Activated CD4-positive, alpha-beta T cell treated with anti-CD3 and anti-CD28 coated beads, Interleukin-2, Interleukin-6, amounts not matched to agents 100 ng/mL and 50 ng/mL, durations not matched to agents 16 hours and 8 hours (primary cell): ENCODE measurements at regions not wholly inside any gene's neighbourhood (a gene's known extent, or its start where the extent isn't known, plus 50 kb on each side); places are given as distances from the start of the nearest gene placed in this dataset.
"Not testable (repeated sequence)": the region's sequence is repeated elsewhere in the genome, so short reads cannot be mapped to it uniquely, and the experiment has no call there.

Experiments
- DNase-seq: peaks from one replicate; pipeline ENCODE4 v3.0.0-alpha.2; 2020

GRCh38 chr18:38771620-38772019, 1206.0 kb upstream of the CELF4 start:
- not testable (repeated sequence) for DNase-seq

GRCh38 chr18:38768504-38768903, 1202.9 kb upstream of the CELF4 start:
- DNase-seq, result no peak

GRCh38 chr18:38759457-38759856, 1193.9 kb upstream of the CELF4 start:
- DNase-seq, result no peak

DNA sequence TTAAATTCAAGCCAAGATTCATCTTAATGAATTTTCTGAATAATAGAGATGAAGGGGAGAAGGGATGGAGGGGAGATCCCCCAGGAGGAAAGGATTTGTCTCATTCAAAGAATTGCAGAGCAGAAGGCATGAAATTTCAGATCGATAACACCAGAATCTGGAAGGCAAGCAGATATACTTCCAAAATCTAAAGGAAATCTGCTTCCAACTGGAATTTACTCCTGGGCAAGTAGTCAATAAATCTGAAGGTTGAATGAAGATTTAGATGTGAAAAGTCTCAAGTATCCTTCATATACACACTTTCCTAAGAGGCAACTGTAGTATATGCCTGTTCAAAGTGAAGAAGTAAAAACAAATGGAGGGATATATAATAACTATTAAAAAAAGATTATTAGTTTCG, 1190.8 kb upstream of the CELF4 start:
- DNase-seq, result no peak

DNA sequence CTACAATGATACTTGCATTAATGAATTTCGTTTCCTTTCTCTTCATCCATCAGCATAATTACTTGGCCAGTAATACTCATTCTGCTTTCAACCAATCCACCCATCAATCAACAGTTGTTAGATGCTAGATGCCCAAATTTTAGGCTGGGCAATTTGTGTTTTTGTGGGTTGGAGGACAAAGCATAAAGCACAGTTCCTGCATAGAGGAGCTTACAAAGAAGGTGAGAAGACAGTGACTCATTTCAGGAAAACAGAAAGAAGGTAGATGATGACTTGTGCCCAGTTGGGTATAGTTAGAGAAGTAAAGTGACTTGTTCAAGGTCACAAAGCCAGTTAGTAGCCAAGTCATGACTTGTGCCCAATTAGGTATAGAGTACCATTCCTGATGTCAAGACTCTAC, 1186.8 kb upstream of the CELF4 start:
- peak; percentile 47 for DNase-seq

DNA sequence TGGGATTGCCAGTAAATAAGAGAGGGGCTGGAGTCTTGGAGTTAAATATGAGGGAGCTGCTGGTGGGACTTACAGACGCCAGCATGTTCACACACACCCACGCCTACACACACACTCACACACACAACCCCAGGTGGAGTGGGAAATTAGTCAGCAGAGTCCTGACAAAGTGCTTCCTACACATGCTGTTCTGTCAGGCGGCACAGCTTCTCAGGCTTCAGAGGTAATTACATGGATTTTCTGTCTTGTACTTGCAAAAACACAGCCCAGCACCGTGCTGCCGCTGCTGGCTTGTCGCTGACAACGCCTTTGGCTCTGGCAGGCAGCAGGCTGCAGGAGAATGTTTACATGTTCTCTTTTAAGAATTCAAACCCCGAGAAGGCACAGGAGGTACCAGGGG, 1186.3 kb upstream of the CELF4 start:
- peak; percentile 39 for DNase-seq

DNA sequence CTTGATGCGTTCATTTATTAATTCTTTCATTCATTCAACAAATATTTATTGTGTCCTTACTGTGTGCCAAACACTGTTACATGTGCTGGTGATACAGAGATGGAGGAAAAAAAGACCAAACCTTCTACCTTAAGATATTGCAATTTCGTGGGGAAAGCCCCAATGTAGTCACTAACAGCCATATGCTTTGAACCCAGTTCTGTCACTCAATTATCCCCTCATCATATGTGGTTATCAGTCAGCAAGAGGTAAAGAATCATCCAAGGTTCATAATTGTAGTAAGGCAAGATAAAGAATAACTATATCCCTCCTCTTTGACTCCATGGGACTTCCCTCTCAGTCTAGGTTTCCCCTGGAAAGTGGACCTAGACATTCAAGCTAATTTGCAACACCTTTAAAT, 1185.6 kb upstream of the CELF4 start:
- DNase-seq, result peak; percentile 10

DNA sequence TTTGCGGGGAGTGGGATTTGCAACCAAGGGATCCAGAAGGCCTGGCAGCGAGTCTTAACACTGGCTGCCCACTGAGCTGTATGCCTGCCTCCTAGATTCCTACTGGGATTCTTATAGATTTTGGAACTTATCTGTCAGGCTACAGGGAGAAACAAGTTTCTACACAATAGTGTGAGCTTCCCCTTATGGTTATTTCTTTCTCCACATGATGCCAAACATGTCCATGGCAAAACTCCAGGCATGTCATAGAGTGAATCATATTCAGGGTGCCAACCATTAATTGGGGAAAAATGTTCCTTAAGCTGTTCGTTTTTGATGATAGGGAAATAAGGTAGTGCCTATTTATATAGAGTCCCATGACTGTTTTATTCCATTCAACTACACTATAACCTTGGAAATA, 1185.2 kb upstream of the CELF4 start:
- DNase-seq, result no peak

- no peak for DNase-seq
These were observed 1181.6 kb upstream of the CELF4 start for GRCh38 chr18:38747153-38747552.

DNA sequence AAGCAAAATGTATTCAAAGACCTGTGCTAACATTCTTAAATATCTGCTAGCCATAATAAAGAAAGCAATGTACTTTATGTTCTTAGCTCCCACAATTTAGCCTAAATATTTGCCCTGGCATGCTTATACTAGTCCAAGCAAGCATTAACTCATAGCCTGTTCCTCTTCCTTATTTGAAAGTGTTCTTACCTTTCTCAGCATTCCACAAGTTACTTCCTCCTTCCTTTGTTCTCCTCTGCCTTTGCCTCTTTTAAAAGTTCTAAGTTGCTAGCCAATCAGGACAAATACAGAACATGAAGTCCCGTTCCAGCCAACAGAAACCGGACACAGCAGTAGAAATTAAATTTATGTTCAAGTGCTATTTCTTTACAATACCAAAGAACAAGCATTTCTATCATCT, 1154.6 kb upstream of the CELF4 start:
- not testable (repeated sequence) for DNase-seq

DNA sequence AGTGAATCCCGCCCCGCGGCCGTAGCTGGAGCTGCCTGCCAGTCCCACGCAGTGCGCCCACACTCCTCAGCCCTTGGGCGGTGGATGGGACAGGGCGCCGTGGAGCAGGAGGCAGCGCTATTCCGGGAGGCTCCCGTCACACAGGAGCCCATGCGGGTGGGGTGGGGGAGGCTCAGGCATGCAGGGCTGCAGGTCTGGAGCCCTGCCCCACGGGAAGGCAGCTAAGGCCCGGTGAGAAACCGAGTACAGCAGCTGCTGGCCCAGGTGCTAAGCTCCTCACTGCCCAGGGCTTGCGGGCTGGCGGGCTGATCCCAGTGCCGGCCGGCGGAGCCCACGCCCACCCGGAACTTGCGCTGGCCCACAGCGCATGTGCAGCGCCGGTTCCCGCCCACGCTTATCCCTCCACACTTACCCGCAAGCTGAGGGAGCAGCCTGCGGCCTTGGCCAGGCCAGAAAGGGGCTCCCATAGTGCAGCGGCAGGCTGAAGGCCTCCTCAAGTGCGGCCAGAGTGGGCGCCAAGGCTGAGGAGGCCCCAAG, 1152.8 kb upstream of the CELF4 start:
- no peak for DNase-seq

GRCh38 chr18:38709122-38709521, 1143.5 kb upstream of the CELF4 start:
- no peak for DNase-seq

DNA sequence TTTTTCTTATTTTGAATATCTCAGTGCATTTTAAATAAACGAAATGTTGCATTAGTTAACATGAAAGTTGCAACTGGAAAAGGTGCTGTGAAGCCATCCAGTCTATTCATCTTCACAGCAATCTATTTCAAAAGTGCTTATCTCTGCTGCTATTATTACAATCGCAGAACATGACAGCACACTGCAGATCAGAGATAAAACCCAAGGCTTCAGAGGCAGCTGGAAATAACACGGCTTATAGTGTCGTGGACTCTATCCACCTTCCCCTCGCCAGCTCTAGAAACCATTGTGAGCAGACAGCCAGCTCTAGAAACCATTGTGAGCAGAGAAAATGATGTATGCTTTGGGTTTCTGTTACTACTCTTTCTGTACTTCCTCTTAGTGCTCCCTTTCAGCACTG, 1140.8 kb upstream of the CELF4 start:
- no peak for DNase-seq

DNA sequence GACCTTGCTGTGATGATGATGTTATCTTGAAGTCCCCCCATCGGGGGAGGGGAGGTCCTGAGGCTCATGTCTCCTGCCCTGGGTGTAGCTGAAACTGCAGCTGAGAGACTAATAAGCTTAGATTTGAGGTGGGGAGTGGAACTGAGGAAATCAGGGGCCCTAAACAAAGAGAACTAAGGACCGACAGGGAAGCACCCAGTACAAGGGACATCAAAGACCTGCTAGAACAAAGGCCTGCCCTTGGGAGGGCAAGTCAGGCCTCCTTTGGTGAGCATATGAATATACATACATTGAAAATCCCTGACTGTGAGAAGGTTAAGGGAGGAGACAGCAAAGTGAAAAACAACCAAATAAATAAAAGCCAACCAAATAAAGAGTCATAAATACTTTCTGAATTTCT, 1132.5 kb upstream of the CELF4 start:
- no peak for DNase-seq

GRCh38 chr18:38695559-38696280, 1130.1 kb upstream of the CELF4 start:
- DNase-seq, result peak; percentile 43

DNA sequence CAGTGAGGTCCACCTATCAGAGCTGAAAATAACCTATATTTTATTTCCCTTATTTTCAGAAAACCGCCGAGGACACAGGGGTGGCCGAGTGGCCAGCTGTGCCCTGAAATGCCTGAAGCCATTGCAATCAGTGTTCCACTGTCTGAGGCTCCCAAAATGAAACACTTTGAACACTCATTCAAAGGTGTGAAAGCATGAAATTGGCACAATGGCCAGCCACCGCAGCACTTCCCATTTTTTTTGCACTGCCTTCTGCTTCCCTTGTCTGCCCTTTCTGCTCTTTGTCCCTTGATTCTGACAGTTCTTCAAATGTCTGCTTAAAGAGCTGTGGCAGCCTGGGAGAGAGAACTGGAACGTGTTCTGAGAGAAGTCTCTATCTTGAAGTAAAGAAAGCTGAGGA, 1127.5 kb upstream of the CELF4 start:
- DNase-seq, result no peak

- no peak for DNase-seq
These were observed 1125.0 kb upstream of the CELF4 start for GRCh38 chr18:38690626-38691025.

- DNase-seq, result no peak
These were observed 1122.8 kb upstream of the CELF4 start for GRCh38 chr18:38688416-38688815.

DNA sequence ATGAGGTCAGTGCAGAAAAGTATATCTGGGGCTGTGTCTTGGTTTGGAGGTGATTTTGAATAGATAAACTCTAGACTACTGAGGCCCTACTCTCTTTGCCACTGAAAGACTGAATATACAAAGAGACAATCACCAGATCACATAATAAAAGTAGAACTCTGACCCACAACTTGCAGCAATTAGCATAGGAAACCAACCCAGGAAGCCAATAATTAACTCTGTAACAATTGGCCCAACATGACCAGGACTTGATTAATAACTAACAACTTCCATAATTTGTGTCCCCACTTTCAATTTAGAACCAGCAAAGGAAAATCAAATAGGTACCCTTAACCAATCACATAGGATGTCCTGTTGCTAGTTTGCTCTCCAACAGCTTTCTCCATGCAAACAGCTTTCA, 1104.9 kb upstream of the CELF4 start:
- DNase-seq, result no peak

GRCh38 chr18:38664929-38665328, 1099.3 kb upstream of the CELF4 start:
- no peak for DNase-seq

GRCh38 chr18:38663682-38664081, 1098.1 kb upstream of the CELF4 start:
- no peak for DNase-seq

DNA sequence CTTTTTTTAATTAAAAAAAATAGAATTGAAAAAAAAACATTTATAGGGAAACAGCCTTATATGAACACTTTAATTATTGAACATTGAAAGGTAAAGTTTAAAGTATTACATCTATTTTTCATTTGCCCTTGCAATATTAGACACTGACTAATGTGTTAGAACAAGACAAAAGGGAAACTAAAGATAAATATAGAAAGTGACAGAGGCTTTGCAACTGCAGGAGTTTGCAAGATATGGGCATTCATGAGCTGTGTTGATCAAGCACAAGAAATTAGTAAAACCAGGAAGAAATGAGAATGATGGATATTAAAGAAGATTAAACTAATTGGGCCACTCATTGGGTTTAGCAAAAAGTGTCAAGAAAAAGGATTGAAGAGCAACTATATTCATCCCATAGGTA, 1097.7 kb upstream of the CELF4 start:
- DNase-seq, result no peak

GRCh38 chr18:38654946-38655345, 1089.3 kb upstream of the CELF4 start:
- DNase-seq, result no peak

DNA sequence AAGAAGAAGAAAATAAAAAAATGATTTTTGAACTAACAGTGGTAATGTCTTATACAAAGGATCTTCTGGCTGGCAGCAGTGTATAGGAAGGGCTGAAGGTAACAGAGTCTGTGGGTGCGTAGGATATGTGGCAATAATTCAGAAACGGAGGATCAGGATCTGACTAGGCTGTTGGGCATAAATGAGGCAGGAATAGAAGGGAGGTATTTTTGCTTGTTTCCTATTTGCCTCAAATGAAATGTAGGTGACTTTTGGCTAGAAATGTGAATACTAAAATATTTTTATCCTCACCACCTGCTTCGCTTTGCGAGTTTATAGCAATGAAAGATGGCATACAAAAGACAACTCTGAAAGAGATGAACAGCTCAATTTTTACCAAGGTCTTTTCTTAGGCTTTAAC, 1086.1 kb upstream of the CELF4 start:
- no peak for DNase-seq

GRCh38 chr18:38648179-38648578, 1082.6 kb upstream of the CELF4 start:
- no peak for DNase-seq
